ENCODE measurements at regions not wholly inside any gene's neighbourhood (a gene's known extent, or its start where the extent isn't known, plus 50 kb on each side); places are given as distances from the start of the nearest gene placed in this dataset.

DNA sequence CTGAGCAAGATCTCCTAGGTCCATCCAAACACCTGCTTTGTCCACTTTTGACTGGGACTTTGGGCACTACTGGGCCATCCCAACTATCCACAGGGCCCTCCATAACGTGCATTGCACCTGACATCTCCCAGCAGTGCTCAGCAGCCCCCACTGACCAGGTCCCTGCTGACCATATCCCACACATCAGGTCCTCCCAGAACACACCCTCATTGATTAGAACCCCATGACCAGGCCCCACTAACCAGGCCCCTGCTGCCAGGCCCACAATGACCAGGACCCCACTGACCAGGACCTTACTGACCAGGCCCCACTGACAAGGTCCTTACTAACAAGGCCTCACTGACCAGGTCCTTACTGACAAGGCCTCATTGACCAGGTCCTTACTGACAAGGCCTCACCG, 93.9 kb upstream of the CTSV start:
- TF ChIP-seq, protein P1, sequence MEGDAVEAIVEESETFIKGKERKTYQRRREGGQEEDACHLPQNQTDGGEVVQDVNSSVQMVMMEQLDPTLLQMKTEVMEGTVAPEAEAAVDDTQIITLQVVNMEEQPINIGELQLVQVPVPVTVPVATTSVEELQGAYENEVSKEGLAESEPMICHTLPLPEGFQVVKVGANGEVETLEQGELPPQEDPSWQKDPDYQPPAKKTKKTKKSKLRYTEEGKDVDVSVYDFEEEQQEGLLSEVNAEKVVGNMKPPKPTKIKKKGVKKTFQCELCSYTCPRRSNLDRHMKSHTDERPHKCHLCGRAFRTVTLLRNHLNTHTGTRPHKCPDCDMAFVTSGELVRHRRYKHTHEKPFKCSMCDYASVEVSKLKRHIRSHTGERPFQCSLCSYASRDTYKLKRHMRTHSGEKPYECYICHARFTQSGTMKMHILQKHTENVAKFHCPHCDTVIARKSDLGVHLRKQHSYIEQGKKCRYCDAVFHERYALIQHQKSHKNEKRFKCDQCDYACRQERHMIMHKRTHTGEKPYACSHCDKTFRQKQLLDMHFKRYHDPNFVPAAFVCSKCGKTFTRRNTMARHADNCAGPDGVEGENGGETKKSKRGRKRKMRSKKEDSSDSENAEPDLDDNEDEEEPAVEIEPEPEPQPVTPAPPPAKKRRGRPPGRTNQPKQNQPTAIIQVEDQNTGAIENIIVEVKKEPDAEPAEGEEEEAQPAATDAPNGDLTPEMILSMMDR (tag by site-specific recombination; IDR thresholded peaks at IDR 0.05): no peak
- TF ChIP-seq ZNF121 (tag by site-specific recombination; IDR thresholded peaks at IDR 0.05) (no peak), ZBTB7A (tag by site-specific recombination; IDR thresholded peaks at IDR 0.05; ENCODE audit: low read depth) (no peak), REPIN1 (tag by site-specific recombination; IDR thresholded peaks at IDR 0.05; ENCODE audit: low read depth) (no peak), ZNF785 (tag by site-specific recombination; IDR thresholded peaks at IDR 0.05) (no peak), KLF9 (tag by site-specific recombination; IDR thresholded peaks at IDR 0.05; ENCODE audit: low read depth) (no peak), SALL2 (tag by site-specific recombination; IDR thresholded peaks at IDR 0.05; ENCODE audit: borderline replicate concordance) (no peak), ZNF341 (tag by site-specific recombination; IDR thresholded peaks at IDR 0.05; ENCODE audit: low read depth) (no peak)
- TF ChIP-seq, protein P2, sequence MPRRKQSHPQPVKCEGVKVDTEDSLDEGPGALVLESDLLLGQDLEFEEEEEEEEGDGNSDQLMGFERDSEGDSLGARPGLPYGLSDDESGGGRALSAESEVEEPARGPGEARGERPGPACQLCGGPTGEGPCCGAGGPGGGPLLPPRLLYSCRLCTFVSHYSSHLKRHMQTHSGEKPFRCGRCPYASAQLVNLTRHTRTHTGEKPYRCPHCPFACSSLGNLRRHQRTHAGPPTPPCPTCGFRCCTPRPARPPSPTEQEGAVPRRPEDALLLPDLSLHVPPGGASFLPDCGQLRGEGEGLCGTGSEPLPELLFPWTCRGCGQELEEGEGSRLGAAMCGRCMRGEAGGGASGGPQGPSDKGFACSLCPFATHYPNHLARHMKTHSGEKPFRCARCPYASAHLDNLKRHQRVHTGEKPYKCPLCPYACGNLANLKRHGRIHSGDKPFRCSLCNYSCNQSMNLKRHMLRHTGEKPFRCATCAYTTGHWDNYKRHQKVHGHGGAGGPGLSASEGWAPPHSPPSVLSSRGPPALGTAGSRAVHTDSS (tag by site-specific recombination; IDR thresholded peaks at IDR 0.05): no peak
- TF ChIP-seq, protein P3, sequence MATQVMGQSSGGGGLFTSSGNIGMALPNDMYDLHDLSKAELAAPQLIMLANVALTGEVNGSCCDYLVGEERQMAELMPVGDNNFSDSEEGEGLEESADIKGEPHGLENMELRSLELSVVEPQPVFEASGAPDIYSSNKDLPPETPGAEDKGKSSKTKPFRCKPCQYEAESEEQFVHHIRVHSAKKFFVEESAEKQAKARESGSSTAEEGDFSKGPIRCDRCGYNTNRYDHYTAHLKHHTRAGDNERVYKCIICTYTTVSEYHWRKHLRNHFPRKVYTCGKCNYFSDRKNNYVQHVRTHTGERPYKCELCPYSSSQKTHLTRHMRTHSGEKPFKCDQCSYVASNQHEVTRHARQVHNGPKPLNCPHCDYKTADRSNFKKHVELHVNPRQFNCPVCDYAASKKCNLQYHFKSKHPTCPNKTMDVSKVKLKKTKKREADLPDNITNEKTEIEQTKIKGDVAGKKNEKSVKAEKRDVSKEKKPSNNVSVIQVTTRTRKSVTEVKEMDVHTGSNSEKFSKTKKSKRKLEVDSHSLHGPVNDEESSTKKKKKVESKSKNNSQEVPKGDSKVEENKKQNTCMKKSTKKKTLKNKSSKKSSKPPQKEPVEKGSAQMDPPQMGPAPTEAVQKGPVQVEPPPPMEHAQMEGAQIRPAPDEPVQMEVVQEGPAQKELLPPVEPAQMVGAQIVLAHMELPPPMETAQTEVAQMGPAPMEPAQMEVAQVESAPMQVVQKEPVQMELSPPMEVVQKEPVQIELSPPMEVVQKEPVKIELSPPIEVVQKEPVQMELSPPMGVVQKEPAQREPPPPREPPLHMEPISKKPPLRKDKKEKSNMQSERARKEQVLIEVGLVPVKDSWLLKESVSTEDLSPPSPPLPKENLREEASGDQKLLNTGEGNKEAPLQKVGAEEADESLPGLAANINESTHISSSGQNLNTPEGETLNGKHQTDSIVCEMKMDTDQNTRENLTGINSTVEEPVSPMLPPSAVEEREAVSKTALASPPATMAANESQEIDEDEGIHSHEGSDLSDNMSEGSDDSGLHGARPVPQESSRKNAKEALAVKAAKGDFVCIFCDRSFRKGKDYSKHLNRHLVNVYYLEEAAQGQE (tag by site-specific recombination; IDR thresholded peaks at IDR 0.05): no peak
